Activated CD4-positive, alpha-beta T cell treated with anti-CD3 and anti-CD28 coated beads for 48 hours (primary cell): ENCODE measurements at regions not wholly inside any gene's neighbourhood (a gene's known extent, or its start where the extent isn't known, plus 50 kb on each side); places are given as distances from the start of the nearest gene placed in this dataset.

Experiments
- DNase-seq: peaks from one replicate; pipeline ENCODE4 v3.0.0-alpha.2; 2020

DNA sequence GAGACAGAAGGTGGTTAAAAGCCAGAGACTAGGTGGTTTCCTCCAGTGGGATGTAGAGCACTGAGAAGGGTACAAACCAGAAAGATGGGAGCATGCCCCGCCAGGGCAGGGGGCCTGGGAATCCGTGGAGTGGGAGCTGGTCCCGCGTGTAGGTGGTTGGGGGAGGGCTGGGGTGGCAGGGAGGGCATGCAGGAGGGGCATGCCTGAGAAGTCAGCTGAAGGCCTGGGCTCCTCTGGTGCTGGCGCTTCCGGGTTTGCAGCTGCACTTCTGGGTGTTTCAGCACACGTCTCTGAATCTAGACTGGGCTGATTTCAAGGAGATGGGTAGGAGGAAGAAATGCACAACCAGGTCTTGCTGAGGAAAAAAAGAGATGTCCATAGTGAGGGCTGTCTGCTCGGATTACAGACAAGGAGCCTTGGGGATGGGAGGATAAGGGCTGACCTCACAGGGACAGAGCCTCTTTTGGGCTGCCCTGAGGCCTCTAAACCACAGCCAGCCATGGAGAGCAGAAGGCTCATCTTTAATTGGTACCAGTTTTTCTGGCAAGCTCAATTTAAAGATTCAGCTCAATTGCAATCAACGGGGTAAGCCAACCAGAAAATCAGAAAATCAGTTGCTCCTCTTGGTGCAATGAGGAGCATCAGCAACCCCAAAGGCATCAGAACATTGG is 151.9 kb downstream of the FAM43A start:
- DNase-seq: no peak

DNA sequence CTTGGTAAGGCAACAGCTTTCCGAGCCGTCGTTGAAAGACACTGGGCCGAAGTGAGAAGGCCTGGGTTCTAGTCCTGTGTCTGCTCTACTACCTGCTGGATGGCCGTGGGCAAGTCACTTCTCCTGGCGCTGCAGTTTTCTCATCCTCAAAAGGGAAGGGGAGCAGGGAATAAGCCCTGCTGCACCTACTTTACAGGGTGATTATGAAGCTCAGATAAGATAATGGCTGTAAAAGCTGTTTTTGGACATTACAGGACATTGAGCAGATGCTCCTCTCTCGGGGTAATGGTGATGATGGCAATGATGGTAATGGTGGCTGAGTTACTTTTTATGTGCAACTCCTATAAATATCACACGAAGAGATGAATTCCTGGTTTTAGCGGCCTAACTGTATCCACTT is 152.6 kb downstream of the FAM43A start:
- DNase-seq: no peak

GRCh38 chr3:194840661-194841514 is 155.2 kb downstream of the FAM43A start:
- no peak for DNase-seq

GRCh38 chr3:194841515-194841841 is 155.8 kb downstream of the FAM43A start:
- DNase-seq: no peak

DNA sequence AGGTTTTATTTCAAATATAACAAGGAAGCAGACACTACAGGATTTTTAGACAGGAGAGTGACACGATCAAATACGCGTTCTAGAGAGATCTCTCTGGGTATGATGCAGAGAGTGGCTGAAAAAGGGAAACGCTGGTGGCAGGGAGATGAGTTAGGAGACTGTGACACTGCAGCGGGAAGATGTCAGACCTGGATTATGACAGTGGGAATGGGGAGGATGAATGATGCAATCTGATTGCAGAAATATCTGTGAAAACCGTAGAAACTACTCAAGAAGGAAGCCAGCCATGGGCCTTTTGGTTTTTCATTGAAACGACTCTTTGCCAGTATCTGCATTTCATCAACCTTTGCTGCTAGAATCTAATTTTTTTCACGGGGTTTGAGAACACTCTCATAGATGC is 157.9 kb downstream of the FAM43A start:
- DNase-seq: no peak

DNA sequence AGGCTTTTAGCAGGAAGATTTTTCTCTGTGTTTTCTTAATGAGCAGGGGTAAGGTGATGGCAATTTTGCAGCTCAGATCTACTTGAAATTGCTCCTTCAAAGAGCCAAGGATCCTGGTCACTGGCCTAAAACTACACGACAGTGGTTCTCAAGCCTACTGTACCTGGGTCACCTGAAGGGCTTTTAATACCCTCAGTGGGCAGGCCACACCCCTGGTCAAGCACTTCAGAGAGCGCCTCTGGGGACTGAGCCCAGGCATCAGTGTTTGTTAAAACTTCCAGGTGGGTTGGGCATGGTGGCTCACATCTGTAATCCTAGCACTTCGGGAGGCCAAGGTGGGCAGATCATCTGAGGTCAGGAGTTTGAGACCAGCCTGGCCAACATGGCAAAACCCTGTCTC is 158.4 kb downstream of the FAM43A start:
- DNase-seq: no peak

- no peak for DNase-seq
These were observed 163.6 kb downstream of the FAM43A start for GRCh38 chr3:194849166-194849875.

GRCh38 chr3:194851254-194851653 is 165.6 kb downstream of the FAM43A start:
- no peak for DNase-seq

DNA sequence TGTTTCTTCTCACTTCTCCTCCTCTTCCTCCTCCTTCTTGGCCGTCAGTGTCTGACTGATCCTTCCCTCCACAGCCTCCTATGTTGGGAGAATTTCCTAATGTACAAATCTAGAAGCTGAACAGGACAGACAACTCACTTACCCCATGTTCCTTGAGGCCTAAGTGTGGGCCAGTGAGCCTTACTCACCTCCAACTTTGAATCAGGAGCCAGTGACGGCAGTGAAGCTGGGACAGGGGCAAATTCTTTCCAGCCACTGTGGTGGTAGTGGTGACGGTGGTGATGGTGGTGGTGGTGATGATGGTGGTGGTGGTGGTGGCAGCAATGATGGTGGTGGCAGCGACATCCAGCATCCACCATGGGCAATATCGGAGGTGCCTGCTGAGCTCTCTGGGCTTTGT is 166.3 kb downstream of the FAM43A start:
- no peak for DNase-seq

- no peak for DNase-seq
These were observed 166.7 kb downstream of the FAM43A start for GRCh38 chr3:194852345-194852744.

DNA sequence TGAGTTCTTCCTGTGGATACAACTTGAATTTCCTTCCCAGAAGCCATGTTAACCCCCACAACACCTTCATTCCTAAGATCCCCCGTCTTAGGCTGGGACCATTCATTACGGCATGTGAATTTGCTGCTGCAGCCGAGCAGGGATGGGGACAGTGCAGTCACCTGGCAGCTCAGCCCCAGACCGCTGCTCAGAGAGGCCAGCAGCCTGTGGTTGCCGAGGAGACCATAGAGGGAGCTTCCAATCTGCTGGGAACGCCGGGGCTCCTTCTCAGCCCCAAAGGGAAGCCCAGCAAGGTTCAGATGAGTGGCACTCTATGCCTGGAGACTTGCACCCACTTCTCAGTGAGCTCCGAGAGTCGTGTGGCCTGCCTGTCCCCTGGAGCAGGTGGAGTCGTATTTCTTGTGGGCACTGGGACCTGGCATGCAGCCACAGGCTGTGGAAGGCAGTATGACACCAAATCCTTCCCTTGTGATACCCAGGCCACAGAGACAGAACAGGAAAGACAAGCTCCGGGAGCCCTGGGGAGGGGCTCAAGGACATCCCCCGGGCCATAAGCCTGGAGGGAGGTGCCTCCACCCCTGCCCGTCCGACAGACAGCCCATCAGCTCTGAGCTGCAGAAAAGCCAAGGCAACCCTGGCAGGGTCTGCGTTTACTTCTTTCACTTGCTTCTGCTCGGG is 167.3 kb downstream of the FAM43A start:
- no peak for DNase-seq

DNA sequence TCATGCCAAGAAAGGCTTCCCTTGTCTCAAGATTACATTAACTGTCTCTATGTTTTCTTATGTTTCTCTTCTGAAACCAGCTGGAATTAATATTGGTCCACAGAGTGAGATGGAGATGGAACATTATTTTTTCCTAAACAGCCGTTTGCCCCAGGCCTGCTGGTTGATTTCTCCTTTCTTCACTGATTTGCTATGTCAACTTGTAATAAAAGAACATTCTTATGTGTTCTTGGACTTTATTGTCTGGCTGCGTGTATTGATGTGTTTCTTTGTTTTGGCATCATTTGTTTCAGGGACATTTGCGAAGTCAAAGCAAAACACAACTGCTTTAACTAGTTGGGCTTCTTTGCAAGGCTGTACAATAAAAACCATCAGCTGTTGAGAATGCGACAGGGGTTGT is 168.5 kb downstream of the FAM43A start:
- no peak for DNase-seq

- no peak for DNase-seq
These were observed 169.1 kb downstream of the FAM43A start for GRCh38 chr3:194854659-194855390.

- DNase-seq: no peak
These were observed 170.6 kb downstream of the FAM43A start for GRCh38 chr3:194856296-194856695.

- no peak for DNase-seq
These were observed 171.9 kb downstream of the FAM43A start for GRCh38 chr3:194857469-194858113.

- no peak for DNase-seq
These were observed 172.7 kb downstream of the FAM43A start for GRCh38 chr3:194858382-194858781.

- DNase-seq: no peak
These were observed 175.0 kb downstream of the FAM43A start for GRCh38 chr3:194860725-194861124.

DNA sequence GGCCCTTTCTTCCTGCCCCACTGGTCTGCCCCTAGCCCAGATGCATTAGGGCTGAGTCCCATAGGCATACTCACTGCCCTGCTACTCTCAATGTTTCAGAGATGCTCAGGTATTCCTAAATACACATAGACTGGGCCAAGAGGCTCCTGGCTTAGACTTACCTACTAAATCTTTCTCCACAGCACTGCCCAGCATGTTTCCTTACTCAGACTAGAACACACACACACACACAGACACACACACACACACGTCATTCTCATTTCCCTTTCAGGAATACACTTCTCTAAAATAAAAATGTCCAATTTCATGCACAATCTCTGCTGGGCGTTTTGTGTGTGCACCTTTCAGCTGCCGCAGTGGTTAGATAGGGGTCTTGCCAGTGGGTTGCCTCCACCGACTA is 175.7 kb downstream of the FAM43A start:
- no peak for DNase-seq

DNA sequence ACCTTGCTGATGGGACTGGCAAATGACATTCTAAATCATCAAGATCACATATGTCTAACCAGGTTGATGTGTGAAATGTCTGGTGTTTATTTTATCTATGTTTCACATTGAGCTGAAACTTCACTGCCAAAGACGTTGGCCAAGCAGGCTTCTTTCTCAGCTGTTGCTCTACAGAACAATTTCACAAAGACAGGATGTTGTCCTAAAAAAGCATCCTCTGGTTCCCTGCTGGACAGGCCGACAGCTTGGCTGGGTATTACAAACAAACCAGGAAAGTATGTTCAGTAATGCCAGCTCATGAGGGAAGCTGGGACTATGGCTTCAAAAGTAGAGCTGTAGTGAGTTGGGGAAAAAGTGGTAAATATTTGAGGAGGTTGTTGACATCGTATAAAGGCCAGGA is 179.4 kb downstream of the FAM43A start:
- DNase-seq: no peak

DNA sequence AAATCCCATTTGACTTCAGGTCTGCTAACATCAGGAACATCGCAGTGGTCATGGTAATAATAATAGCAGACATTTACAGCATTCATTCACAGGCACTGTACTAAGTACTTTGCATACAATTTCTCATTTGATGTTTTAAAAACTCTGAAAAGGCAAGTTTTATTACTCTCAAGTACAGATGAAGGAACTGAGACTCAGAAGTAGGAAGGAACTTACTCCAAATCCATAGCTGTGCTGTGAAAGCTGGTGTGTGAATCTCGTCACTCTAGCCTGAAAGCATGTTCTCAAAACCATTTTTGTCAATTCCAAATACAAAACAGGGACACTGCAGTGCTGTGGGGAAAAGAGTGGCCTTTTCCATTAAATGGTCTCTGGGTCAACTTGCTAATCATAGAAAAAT is 179.9 kb downstream of the FAM43A start:
- DNase-seq: no peak

GRCh38 chr3:194866236-194866635 is 180.6 kb downstream of the FAM43A start:
- no peak for DNase-seq
